GM10266 (cell line): ENCODE measurements at regions not wholly inside any gene's neighbourhood (a gene's known extent, or its start where the extent isn't known, plus 50 kb on each side); places are given as distances from the start of the nearest gene placed in this dataset.

Experiments
- DNase-seq: peaks from one replicate; pipeline ENCODE4 v3.0.0; 2012; ENCODE audit errors: extremely low spot score
- CTCF ChIP-seq: IDR thresholded peaks from 2 replicates; pipeline ENCODE4 v1.5.1; 2012; ENCODE audit warnings: mild to moderate bottlenecking, low read depth; ENCODE audit not compliant: control insufficient read depth, insufficient read depth; ENCODE audit errors: missing control alignments

DNA sequence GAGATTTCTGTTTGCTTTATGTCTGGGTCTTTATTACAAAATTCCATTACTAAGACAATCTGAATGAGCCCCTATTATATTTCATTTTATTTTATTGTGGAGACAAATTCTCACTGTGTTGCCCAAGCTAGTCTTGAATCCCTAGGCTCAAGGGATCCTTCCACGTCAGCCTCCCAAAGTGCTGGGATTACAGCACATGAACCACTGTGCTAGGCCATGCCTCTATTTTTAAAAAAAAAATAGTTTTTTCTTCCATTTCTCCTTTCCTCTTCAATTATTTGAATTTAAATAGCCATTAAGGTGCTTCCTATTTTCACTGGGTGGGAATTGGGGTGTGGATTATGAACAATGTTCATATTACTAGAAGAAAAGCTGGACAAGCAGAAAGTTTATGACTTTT, 1587.4 kb downstream of the GRIK2 start:
- TF ChIP-seq CTCF, result no peak
- no peak for DNase-seq

- TF ChIP-seq CTCF, result no peak
- DNase-seq, result no peak
These were observed 1568.4 kb downstream of the GRIK2 start for GRCh38 chr6:102961902-102962301.

GRCh38 chr6:102950967-102951366, 1557.5 kb downstream of the GRIK2 start:
- DNase-seq, result no peak
- TF ChIP-seq CTCF, result no peak

GRCh38 chr6:102944475-102944874, 1551.0 kb downstream of the GRIK2 start:
- DNase-seq, result no peak
- no peak for TF ChIP-seq CTCF

- DNase-seq, result no peak
These were observed 1548.7 kb downstream of the GRIK2 start for GRCh38 chr6:102942206-102942605.

GRCh38 chr6:102936959-102937358, 1543.5 kb downstream of the GRIK2 start:
- no peak for DNase-seq
- TF ChIP-seq CTCF, result no peak

More at GRCh38 chr6:102942206-102942605, 1548.7 kb downstream of the GRIK2 start:
- TF ChIP-seq CTCF, result no peak

GRCh38 chr6:102928109-102928508, 1534.6 kb downstream of the GRIK2 start:
- no peak for DNase-seq
- TF ChIP-seq CTCF, result no peak

GRCh38 chr6:102918161-102918560, 1524.7 kb downstream of the GRIK2 start:
- no peak for TF ChIP-seq CTCF
- DNase-seq, result no peak
